Karpas-422 (cell line): ENCODE measurements at regions not wholly inside any gene's neighbourhood (a gene's known extent, or its start where the extent isn't known, plus 50 kb on each side); places are given as distances from the start of the nearest gene placed in this dataset.

Experiments used
- DNase-seq: peaks from one replicate; pipeline ENCODE4 v3.0.0-alpha.2; 2015
- H2AFZ ChIP-seq: fragments of 200-600 bp; sonication (generic); 2 replicates; pipeline ENCODE4 v1.6.1; 2014; ENCODE audit warnings: antibody characterized with exemption, low read length, mixed read lengths
- H3K27ac ChIP-seq: fragments of 200-600 bp; sonication (generic); 2 replicates; pipeline ENCODE4 v1.5.1; 2014; ENCODE audit warnings: mild to moderate bottlenecking, low read length, moderate library complexity
- H3K27me3 ChIP-seq: fragments of 200-600 bp; sonication (generic); 2 replicates; pipeline ENCODE4 v1.6.1; 2014; ENCODE audit warnings: low read length, mixed read lengths
- H3K36me3 ChIP-seq: fragments of 200-600 bp; sonication (generic); 2 replicates; pipeline ENCODE4 v1.6.1; 2014; ENCODE audit warnings: low read length, mixed read lengths; ENCODE audit not compliant: insufficient read depth
- H3K4me1 ChIP-seq: fragments of 200-600 bp; sonication (generic); 2 replicates; pipeline ENCODE4 v1.6.1; 2014; ENCODE audit warnings: mild to moderate bottlenecking, low read length, mixed read lengths
- H3K4me2 ChIP-seq: fragments of 200-600 bp; sonication (generic); 2 replicates; pipeline ENCODE4 v1.6.1; 2014; ENCODE audit warnings: low read length, low read depth, mild to moderate bottlenecking; ENCODE audit not compliant: poor library complexity, severe bottlenecking
- H3K4me3 ChIP-seq: fragments of 200-600 bp; sonication (generic); 2 replicates; pipeline ENCODE4 v1.5.1; 2014; ENCODE audit warnings: mild to moderate bottlenecking, antibody characterized with exemption, low read length, mixed read lengths
- H3K79me2 ChIP-seq: fragments of 200-600 bp; sonication (generic); 2 replicates; pipeline ENCODE4 v1.6.1; 2014; ENCODE audit warnings: mild to moderate bottlenecking, low read length, mixed read lengths
- H3K9ac ChIP-seq: fragments of 200-600 bp; sonication (generic); 2 replicates; pipeline ENCODE4 v1.6.0; 2014; ENCODE audit warnings: low read length
- H3K9me2 ChIP-seq: fragments of 200-600 bp; sonication (generic), shearing (Covaris generic); replicated peaks from 2 replicates; pipeline ENCODE4 v1.6.0; 2014; ENCODE audit warnings: mild to moderate bottlenecking, low read length, moderate library complexity; ENCODE audit not compliant: insufficient read depth
- H3K9me3 ChIP-seq: fragments of 300-700, 200-600 bp; sonication (generic); 2 replicates; pipeline ENCODE4 v1.6.1; 2014; ENCODE audit warnings: low read length, mixed read lengths
- H4K20me1 ChIP-seq: fragments of 200-600 bp; sonication (generic); 2 replicates; pipeline ENCODE4 v1.6.1; 2014; ENCODE audit warnings: mild to moderate bottlenecking, antibody characterized with exemption, low read length, low read depth; ENCODE audit not compliant: insufficient read depth

DNA sequence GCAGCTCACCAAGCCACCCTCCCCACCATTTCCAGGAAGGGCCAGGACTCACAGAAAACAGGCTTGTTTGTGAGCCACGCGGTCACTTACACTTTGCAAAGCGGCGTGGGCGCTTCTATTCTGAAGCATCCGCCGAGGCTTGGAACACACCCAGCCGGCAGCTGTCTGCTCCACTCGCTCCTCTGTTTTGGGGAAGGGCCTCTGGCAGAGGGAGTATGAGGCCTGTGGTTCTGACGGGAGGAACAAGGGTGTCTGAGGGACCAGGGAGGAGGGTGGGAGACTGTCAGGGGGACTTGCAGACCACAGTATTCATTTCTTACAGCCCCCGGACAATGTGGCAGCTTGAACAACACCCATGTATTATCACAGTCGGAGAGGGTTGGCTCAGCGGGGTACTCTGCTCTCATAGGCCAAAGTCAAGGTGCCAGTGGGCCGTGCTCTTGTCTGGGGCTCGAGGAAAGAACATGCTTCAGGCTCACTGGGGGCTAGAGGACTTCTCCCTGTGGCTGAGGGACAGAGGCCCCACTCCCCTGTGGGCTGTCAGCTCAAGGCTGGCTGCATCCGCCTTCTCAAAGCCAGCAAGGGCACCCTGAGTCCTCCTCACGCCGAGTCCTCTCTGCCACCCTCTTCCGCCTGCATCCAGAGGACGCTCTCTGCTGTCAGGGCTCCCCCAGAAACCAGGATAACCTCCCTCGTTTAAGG lies 60.4 kb upstream of the FAM20C start:
- H3K27ac ChIP-seq = no peak overlapping the region
- no peak overlapping the region for H2AFZ ChIP-seq
- no peaks in the 10 kb centered on the region for H3K9me3 ChIP-seq
- no peak for DNase-seq
- no peaks in the 10 kb centered on the region for H3K79me2 ChIP-seq
- H3K27me3 ChIP-seq = no peaks in the 10 kb centered on the region
- no peaks in the 10 kb centered on the region for H4K20me1 ChIP-seq
- no peak overlapping the region for H3K9ac ChIP-seq
- H3K4me3 ChIP-seq = no peak overlapping the region
- no peaks in the 10 kb centered on the region for H3K4me1 ChIP-seq
- no peaks in the 10 kb centered on the region for H3K9me2 ChIP-seq
- no peaks in the 10 kb centered on the region for H3K36me3 ChIP-seq
- H3K4me2 ChIP-seq = no peak overlapping the region

DNA sequence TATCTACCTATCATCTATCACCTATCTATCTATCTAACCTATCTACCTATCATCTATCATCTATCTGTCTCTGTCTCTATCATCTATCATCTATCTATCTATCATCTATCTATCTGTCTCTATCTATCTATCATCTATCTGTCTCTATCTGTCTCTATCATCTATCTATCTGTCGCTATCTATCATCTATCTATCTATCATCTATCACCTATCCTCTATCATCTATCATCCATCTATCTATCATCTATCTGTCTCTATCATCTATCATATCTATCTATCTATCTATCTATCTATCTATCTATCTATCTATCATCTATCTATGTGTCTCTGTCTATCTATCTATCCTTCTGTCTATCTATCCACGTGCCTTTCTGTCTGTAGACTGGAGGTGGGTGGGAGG lies 59.5 kb upstream of the FAM20C start:
- Histone ChIP-seq H3K27ac (no peak overlapping the region), H3K36me3 (no peaks in the 10 kb centered on the region), H3K9me3 (no peaks in the 10 kb centered on the region), H4K20me1 (no peaks in the 10 kb centered on the region), H3K9ac (no peak overlapping the region), H3K4me2 (no peak overlapping the region), H2AFZ (no peak overlapping the region), H3K79me2 (no peaks in the 10 kb centered on the region), H3K4me3 (no peak overlapping the region), H3K4me1 (no peaks in the 10 kb centered on the region), H3K27me3 (no peaks in the 10 kb centered on the region), H3K9me2 (no peaks in the 10 kb centered on the region)
- DNase-seq = no peak

DNA sequence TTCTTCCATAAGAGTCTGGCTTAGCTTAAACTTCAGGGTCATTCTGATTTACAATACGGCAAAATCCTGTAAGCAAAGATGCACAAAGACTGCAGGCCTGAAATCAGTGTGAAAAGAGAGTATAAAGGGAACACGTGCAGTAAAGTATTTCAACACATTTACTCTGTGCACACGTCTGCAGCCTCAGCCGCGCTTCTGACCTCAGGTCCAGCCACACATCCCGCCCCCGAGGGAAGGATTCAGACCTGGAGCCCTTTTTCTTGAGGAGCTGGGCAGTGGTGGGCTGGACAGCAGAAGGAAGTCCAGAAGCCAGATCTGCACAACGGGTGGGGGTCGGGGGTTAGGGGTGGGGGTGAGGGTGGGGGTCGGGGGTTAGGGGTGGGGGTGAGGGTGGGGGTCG lies 58.9 kb upstream of the FAM20C start:
- Histone ChIP-seq H2AFZ (no peak overlapping the region), H4K20me1 (no peaks in the 10 kb centered on the region), H3K79me2 (no peaks in the 10 kb centered on the region), H3K4me3 (no peak overlapping the region), H3K9me3 (no peaks in the 10 kb centered on the region), H3K9me2 (no peaks in the 10 kb centered on the region), H3K9ac (no peak overlapping the region), H3K4me1 (no peaks in the 10 kb centered on the region), H3K27ac (no peak overlapping the region), H3K4me2 (no peak overlapping the region), H3K27me3 (no peaks in the 10 kb centered on the region), H3K36me3 (no peaks in the 10 kb centered on the region)
- DNase-seq = no peak

DNA sequence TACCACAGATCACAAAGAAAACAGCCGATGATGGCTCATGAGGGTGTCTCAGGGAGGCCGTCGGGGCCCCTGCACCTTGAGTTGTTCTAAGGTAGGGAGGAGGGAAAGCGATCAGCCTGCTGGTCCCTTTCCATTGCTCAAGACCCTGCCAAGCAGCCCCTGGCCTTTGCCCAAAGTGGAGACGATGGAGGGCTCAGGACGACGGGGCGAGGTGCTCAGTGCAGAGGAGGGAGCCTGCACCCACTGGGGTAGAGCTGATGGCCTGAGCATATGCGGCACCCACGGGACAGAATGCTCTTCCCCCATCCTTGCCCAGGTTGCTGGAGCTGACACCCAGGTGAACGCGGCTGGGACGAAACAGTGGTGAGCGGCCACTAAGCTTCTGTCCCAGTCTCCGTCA lies 58.3 kb upstream of the FAM20C start:
- Histone ChIP-seq H3K9me2 (no peaks in the 10 kb centered on the region), H3K36me3 (no peaks in the 10 kb centered on the region), H3K4me2 (no peak overlapping the region), H3K9me3 (no peaks in the 10 kb centered on the region), H3K79me2 (no peaks in the 10 kb centered on the region), H3K4me3 (no peak overlapping the region), H3K27ac (no peak overlapping the region), H3K27me3 (no peaks in the 10 kb centered on the region), H3K4me1 (no peaks in the 10 kb centered on the region), H2AFZ (no peak overlapping the region), H3K9ac (no peak overlapping the region), H4K20me1 (no peaks in the 10 kb centered on the region)
- DNase-seq = no peak

DNA sequence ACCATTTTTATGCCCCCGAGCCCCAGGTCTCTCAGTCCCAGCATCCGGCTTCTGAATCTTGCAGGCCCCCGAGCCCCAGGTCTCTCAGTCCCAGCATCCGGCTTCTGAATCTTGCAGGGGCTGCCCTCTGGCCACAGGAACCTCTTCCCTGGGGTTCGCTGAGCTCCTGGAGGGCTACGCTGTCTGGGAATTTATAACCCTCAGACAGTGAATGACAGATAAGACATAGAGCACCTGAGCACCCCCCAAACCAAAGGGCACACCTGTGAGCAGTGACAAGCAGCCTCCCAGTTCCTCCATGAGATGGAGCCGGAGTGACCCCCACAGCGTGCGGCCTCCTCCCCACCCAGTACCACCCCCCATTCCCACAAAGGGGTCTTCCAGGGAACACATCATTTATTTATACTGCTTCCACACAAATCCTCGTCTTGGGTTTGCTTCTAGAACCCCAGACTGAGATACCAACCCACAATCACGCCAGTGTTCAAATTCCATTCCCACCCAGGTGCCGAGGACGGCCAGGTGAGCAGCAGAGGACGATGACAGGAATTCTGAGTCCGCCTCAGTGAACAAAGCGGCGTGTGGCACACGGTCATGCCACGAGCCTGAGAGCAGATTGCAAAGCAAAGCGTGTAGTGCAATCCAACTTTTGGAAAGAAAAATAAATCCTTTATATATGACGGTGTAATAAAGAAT lies 57.7 kb upstream of the FAM20C start:
- DNase-seq = no peak
- Histone ChIP-seq H3K36me3 (no peaks in the 10 kb centered on the region), H3K79me2 (no peaks in the 10 kb centered on the region), H3K9me2 (no peaks in the 10 kb centered on the region), H3K9me3 (no peaks in the 10 kb centered on the region), H3K4me2 (no peak overlapping the region), H4K20me1 (no peaks in the 10 kb centered on the region), H2AFZ (no peak overlapping the region), H3K4me3 (no peak overlapping the region), H3K4me1 (no peaks in the 10 kb centered on the region), H3K27me3 (no peaks in the 10 kb centered on the region), H3K27ac (no peak overlapping the region), H3K9ac (no peak overlapping the region)

DNA sequence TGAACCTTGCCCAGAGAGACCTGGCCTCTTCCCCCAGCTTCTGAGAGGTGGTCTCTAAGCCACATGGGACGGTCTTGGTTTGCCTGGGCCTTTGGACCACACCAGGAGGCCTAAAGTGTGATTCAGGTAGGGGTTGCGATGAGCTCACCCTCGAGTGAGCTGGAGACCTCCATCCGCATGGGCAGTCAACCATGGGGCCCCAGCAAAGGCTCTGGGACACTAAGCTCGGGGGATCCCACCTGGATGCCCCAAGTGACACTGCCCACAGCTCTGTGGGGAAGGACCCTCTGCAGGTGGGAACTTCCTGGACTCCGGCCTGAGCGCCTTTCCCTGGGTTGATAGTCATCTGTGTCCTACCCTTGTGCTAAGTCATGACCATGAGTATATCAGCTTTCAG lies 57.1 kb upstream of the FAM20C start:
- Histone ChIP-seq H3K9me2 (no peaks in the 10 kb centered on the region), H3K36me3 (no peaks in the 10 kb centered on the region), H2AFZ (no peak overlapping the region), H4K20me1 (no peaks in the 10 kb centered on the region), H3K27me3 (no peaks in the 10 kb centered on the region), H3K4me2 (no peak overlapping the region), H3K4me1 (no peaks in the 10 kb centered on the region), H3K79me2 (no peaks in the 10 kb centered on the region), H3K4me3 (no peak overlapping the region), H3K9ac (no peak overlapping the region), H3K27ac (no peak overlapping the region), H3K9me3 (no peaks in the 10 kb centered on the region)
- no peak for DNase-seq

DNA sequence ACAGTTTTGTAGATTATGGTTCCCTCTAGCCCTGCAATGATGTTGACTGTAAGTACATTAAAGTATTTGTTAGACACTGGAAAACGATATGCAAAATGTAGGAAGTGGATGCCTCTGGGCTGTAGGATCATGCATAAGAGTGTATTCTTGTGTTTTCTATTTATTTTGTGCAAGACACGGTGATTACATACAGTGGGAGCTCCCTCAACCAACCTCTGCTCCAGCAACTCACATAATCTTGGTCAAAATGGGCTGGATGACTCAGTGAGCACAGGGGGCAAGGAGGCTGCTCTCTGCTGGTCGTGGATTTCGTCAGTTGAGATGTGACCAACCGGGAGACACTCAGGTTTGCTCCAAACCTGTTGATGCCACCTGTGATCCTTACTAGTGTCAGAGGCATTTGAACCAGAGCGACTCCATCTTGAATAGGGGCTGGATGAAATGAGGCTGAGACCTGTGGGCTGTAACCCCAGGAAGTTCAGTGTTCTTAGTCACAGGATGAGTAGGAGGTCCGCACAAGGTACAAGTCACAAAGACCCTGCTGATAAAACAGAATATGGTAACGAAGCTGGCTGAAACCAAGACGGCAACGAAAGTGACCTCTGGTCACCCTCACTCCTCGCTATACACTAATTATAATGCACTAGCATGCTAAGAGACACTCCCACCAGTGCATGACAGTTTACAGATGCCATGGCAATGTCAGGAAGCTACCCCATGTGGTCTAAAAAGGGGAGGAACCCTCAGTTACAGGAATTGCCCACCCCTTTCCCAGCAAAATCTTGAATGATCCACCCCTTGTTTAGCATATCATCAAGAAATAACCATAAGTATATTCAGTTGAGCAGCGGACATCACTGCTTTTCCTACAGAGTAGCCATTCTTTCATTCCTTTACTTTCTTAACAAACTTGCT lies 56.4 kb upstream of the FAM20C start:
- Histone ChIP-seq H3K4me1 (no peaks in the 10 kb centered on the region), H3K79me2 (no peaks in the 10 kb centered on the region), H3K27me3 (no peaks in the 10 kb centered on the region), H3K4me3 (no peak overlapping the region), H4K20me1 (no peaks in the 10 kb centered on the region), H3K27ac (no peak overlapping the region), H3K9me3 (no peaks in the 10 kb centered on the region), H3K9me2 (no peaks in the 10 kb centered on the region), H3K36me3 (no peaks in the 10 kb centered on the region), H3K9ac (no peak overlapping the region), H2AFZ (no peak overlapping the region), H3K4me2 (no peak overlapping the region)
- no peak for DNase-seq
